Neuronal stem cell (in vitro differentiated cells): ENCODE measurements at regions not wholly inside any gene's neighbourhood (a gene's known extent, or its start where the extent isn't known, plus 50 kb on each side); places are given as distances from the start of the nearest gene placed in this dataset.

Experiments
- DNase-seq: peaks from one replicate; pipeline ENCODE4 v3.0.0-alpha.2; 2013; ENCODE audit warnings: low spot score
- H2AFZ ChIP-seq: one replicate; pipeline ENCODE4 v1.6.1; 2013; ENCODE audit warnings: mild to moderate bottlenecking, low read length, inconsistent platforms
- H2AK5ac ChIP-seq: 2 replicates; pipeline ENCODE4 v1.6.1; 2013; ENCODE audit warnings: low read depth, mild to moderate bottlenecking, inconsistent platforms, low read length, moderate library complexity, mixed read lengths
- H2BK120ac ChIP-seq: 2 replicates; pipeline ENCODE4 v1.6.1; 2013; ENCODE audit warnings: low read depth, mild to moderate bottlenecking, inconsistent platforms, low read length, moderate library complexity, mixed read lengths
- H2BK12ac ChIP-seq: one replicate; pipeline ENCODE4 v1.6.1; 2013; ENCODE audit warnings: low read length, inconsistent platforms
- H2BK15ac ChIP-seq: 2 replicates; pipeline ENCODE4 v1.6.1; 2013; ENCODE audit warnings: mild to moderate bottlenecking, low read length, inconsistent platforms, mixed read lengths
- H2BK5ac ChIP-seq: one replicate; pipeline ENCODE4 v1.6.1; 2013; ENCODE audit warnings: inconsistent platforms, mild to moderate bottlenecking, low read length, moderate library complexity
- H3K14ac ChIP-seq: one replicate; pipeline ENCODE4 v1.6.1; 2013; ENCODE audit warnings: low read length, inconsistent platforms
- H3K18ac ChIP-seq: 2 replicates; pipeline ENCODE4 v1.6.1; 2013; ENCODE audit warnings: low read length, inconsistent platforms
- H3K23ac ChIP-seq: 2 replicates; pipeline ENCODE4 v1.6.1; 2013; ENCODE audit warnings: low read depth, mild to moderate bottlenecking, mixed read lengths, low read length, inconsistent platforms; ENCODE audit not compliant: poor library complexity
- H3K27ac ChIP-seq: replicated peaks from 3 replicates; pipeline ENCODE4 v1.5.1; 2013; ENCODE audit warnings: low read length, inconsistent platforms
- H3K27me3 ChIP-seq, 3 experiments: 2 replicates each; pipeline ENCODE4 v1.6.1; 2013; ENCODE audit warnings: low read length in 3 of 3, mild to moderate bottlenecking in 2 of 3, inconsistent platforms in 1 of 3, low read depth in 1 of 3, mixed read lengths in 1 of 3, moderate library complexity in 1 of 3; ENCODE audit not compliant: control insufficient read depth in 3 of 3, insufficient read depth in 3 of 3
- H3K36me3 ChIP-seq, 2 donors: replicated peaks in 1 of 2; 2 replicates each; pipeline ENCODE4 v1.6.1; 2013; ENCODE audit warnings: low read length in 2 of 2; ENCODE audit not compliant: control insufficient read depth in 2 of 2, insufficient read depth in 2 of 2
- H3K4ac ChIP-seq: 2 replicates; pipeline ENCODE4 v1.6.1; 2013; ENCODE audit warnings: inconsistent platforms, mild to moderate bottlenecking, low read length, moderate library complexity
- H3K4me1 ChIP-seq, 2 donors: 1 replicate in 1 of 2; 2 replicates in 1 of 2; pipeline ENCODE4 v1.6.1; 2013; ENCODE audit warnings: low read length in 2 of 2, low read depth in 1 of 2; ENCODE audit not compliant: control insufficient read depth in 2 of 2, insufficient read depth in 1 of 2
- H3K4me2 ChIP-seq: one replicate; pipeline ENCODE4 v1.6.1; 2013; ENCODE audit warnings: mild to moderate bottlenecking, low read length, inconsistent platforms; ENCODE audit not compliant: insufficient read depth, poor library complexity, severe bottlenecking
- H3K4me3 ChIP-seq, 2 donors: 2 replicates each; pipeline ENCODE4 v1.5.1; 2013; ENCODE audit warnings: low read length in 2 of 2, mild to moderate bottlenecking in 2 of 2, inconsistent platforms in 1 of 2, moderate library complexity in 1 of 2
- H3K79me1 ChIP-seq: one replicate; pipeline ENCODE4 v1.6.1; 2013; ENCODE audit warnings: low read depth, mild to moderate bottlenecking, inconsistent platforms, low read length, moderate library complexity
- H3K9ac ChIP-seq: one replicate; pipeline ENCODE4 v1.6.1; 2013; ENCODE audit warnings: mild to moderate bottlenecking, low read depth, low read length, inconsistent platforms; ENCODE audit not compliant: poor library complexity
- H3K9me3 ChIP-seq, 2 donors: replicated peaks in 1 of 2; 2 replicates each; pipeline versions ENCODE3 to v1.6.1; 2013; ENCODE audit warnings: low read length in 2 of 2, mild to moderate bottlenecking in 2 of 2, inconsistent platforms in 1 of 2, low read depth in 1 of 2, mixed read lengths in 1 of 2, moderate library complexity in 1 of 2; ENCODE audit not compliant: control insufficient read depth in 2 of 2, insufficient read depth in 1 of 2
- H4K8ac ChIP-seq: one replicate; pipeline ENCODE4 v1.6.1; 2013; ENCODE audit warnings: low read depth, mild to moderate bottlenecking, inconsistent platforms, low read length, moderate library complexity
- H4K91ac ChIP-seq: one replicate; pipeline ENCODE4 v1.6.1; 2013; ENCODE audit warnings: low read length, low read depth, mild to moderate bottlenecking, inconsistent platforms; ENCODE audit not compliant: poor library complexity
- WGBS, 2 donors: extraction: QIAGEN DNeasy Blood & Tissue Kit; methylation state at CpG; one replicate each; pipeline ENCODE4 v1.1.7; 2013; ENCODE audit warnings: missing lambda C conversion rate in 2 of 2, mixed read lengths in 1 of 2; ENCODE audit not compliant: insufficient read length in 2 of 2, insufficient replicate concordance in 1 of 2; ENCODE audit errors: extremely low coverage in 2 of 2; 5-methylcytosine and 5-hydroxymethylcytosine counted together

- no peak for DNase-seq
- Histone ChIP-seq H3K9me3 (no peaks in the 10 kb centered on the region), H3K4me2 (no peak overlapping the region), H3K4ac (no peak overlapping the region), H3K14ac (no peak overlapping the region), H3K4me1 (peaks cover 5 to 6% of the 10 kb centered on the region in 2 donors), H3K9ac (no peak overlapping the region), H2BK5ac (no peak overlapping the region), H3K27me3 (no peaks in the 10 kb centered on the region), H2BK15ac (no peak overlapping the region), H4K8ac (no peak overlapping the region), H2AK5ac (no peak overlapping the region), H2BK12ac (no peak overlapping the region), H2AFZ (peak overlapping the region; percentile 14), H3K27ac (no peak overlapping the region), H3K36me3 (no peaks in the 10 kb centered on the region), H3K4me3 (no peak overlapping the region), H3K79me1 (no peaks in the 10 kb centered on the region), H3K23ac (no peak overlapping the region), H2BK120ac (no peak overlapping the region), H4K91ac (no peak overlapping the region), H3K18ac (no peak overlapping the region)
- no CpG with 5 or more reads among the region's 7 CpGs for WGBS, 2 donors
Measured at GRCh38 chr16:54544553-54545180, 258.1 kb upstream of the IRX3 start.

DNA sequence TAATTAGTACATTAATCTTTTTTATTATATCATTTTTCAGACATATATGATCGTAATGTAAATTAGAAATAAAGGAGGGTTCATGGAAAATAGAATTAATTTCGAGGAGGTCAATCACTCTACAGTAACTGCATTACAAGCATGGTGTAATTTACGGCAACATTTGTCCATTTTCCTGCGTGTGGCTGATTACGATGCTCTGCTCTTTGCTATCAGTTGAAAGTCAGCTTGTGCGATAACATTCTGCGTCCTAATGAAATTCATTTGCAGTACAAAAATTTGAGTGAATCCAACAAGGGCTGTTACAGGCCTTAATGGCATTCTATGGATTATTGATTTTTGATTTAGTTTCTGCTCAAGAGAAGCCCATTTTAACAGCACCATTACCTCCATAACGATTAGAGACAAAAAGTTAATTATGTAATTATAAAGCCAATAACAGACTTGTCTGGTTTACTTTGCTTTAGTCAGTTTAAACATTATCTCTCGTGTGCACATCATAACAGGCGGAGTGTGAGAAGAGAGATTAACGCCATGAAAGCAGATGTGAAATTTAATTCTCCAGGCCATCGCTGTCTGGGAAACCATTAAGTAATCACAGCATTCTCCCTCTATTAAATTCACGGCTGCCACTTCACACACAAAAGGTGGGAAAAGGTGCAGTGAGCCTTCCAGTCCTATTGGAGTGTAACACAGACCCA is 256.4 kb upstream of the IRX3 start:
- Histone ChIP-seq H3K4me1 (peaks cover 5 to 6% of the 10 kb centered on the region in 2 donors), H3K27ac (no peak overlapping the region), H3K79me1 (no peaks in the 10 kb centered on the region), H2AK5ac (no peak overlapping the region), H3K4me3 (no peak overlapping the region), H3K27me3 (no peaks in the 10 kb centered on the region), H2BK120ac (no peak overlapping the region), H2BK12ac (no peak overlapping the region), H3K14ac (no peak overlapping the region), H4K91ac (no peak overlapping the region), H3K9me3 (no peaks in the 10 kb centered on the region), H3K9ac (no peak overlapping the region), H3K36me3 (no peaks in the 10 kb centered on the region), H3K4ac (no peak overlapping the region), H2BK15ac (no peak overlapping the region), H2AFZ (no peak overlapping the region), H3K4me2 (no peak overlapping the region), H3K23ac (no peak overlapping the region), H4K8ac (no peak overlapping the region), H2BK5ac (no peak overlapping the region), H3K18ac (no peak overlapping the region)
- WGBS, 2 donors = no CpG with 5 or more reads among the region's 13 CpGs
- DNase-seq = no peak

- Histone ChIP-seq H2BK12ac (no peak overlapping the region), H3K79me1 (no peaks in the 10 kb centered on the region), H4K91ac (no peak overlapping the region), H2AK5ac (no peak overlapping the region), H3K9me3 (no peaks in the 10 kb centered on the region), H4K8ac (no peak overlapping the region), H3K36me3 (no peaks in the 10 kb centered on the region), H3K23ac (no peak overlapping the region), H3K27me3 (no peaks in the 10 kb centered on the region), H3K27ac (no peak overlapping the region), H3K4me2 (no peak overlapping the region), H2BK120ac (no peak overlapping the region), H3K4me1 (no peaks in the 10 kb centered on the region), H3K4me3 (no peak overlapping the region), H2BK5ac (no peak overlapping the region), H3K14ac (no peak overlapping the region), H3K9ac (no peak overlapping the region), H2BK15ac (no peak overlapping the region), H3K4ac (no peak overlapping the region), H3K18ac (no peak overlapping the region), H2AFZ (no peak overlapping the region)
- DNase-seq = no peak
- WGBS, 2 donors = no CpG with 5 or more reads among the region's 15 CpGs
Measured at GRCh38 chr16:54540525-54541180, 254.1 kb upstream of the IRX3 start.

DNA sequence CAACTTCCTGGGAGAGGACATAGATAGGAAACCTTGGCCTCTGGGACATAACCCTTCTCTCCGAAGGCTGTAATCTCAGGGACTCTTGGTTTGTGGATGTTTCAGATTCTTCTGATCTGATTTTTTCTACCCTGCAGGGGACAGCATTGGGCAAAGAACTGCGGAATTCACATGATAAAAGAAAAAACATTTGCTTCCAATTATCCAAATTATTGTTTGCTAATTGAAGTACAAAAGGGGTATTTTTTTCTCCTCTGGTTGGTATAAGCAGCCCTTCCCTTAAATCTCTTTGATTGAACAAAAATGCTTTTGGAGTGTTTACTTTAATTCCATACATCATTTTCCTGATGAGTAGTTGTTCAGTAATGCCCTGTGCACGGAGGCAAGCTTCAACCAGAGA is 251.7 kb upstream of the IRX3 start:
- Histone ChIP-seq H3K4me2 (no peak overlapping the region), H2BK5ac (no peak overlapping the region), H3K4me1 (no peaks in the 10 kb centered on the region), H3K79me1 (no peaks in the 10 kb centered on the region), H4K8ac (no peak overlapping the region), H3K14ac (no peak overlapping the region), H3K27me3 (no peaks in the 10 kb centered on the region), H3K4ac (no peak overlapping the region), H2BK12ac (no peak overlapping the region), H2BK15ac (no peak overlapping the region), H3K27ac (no peak overlapping the region), H4K91ac (no peak overlapping the region), H2BK120ac (no peak overlapping the region), H3K18ac (no peak overlapping the region), H3K4me3 (no peak overlapping the region), H2AFZ (no peak overlapping the region), H2AK5ac (no peak overlapping the region), H3K9ac (no peak overlapping the region), H3K23ac (no peak overlapping the region), H3K36me3 (no peaks in the 10 kb centered on the region), H3K9me3 (peaks cover 0 to 1% of the 10 kb centered on the region in 2 donors)
- no peak for DNase-seq
- WGBS, 2 donors = no CpG with 5 or more reads among the region's 3 CpGs
